ENCODE measurements at regions not wholly inside any gene's neighbourhood (a gene's known extent, or its start where the extent isn't known, plus 50 kb on each side); places are given as distances from the start of the nearest gene placed in this dataset.
"Not testable (repeated sequence)": the region's sequence is repeated elsewhere in the genome, so short reads cannot be mapped to it uniquely, and the experiment has no call there.

GRCh38 chr14:85077716-85078115 is 452.2 kb upstream of the FLRT2 start:
- not testable (repeated sequence) for DNase-seq (ENCODE audit: low spot score)

DNA sequence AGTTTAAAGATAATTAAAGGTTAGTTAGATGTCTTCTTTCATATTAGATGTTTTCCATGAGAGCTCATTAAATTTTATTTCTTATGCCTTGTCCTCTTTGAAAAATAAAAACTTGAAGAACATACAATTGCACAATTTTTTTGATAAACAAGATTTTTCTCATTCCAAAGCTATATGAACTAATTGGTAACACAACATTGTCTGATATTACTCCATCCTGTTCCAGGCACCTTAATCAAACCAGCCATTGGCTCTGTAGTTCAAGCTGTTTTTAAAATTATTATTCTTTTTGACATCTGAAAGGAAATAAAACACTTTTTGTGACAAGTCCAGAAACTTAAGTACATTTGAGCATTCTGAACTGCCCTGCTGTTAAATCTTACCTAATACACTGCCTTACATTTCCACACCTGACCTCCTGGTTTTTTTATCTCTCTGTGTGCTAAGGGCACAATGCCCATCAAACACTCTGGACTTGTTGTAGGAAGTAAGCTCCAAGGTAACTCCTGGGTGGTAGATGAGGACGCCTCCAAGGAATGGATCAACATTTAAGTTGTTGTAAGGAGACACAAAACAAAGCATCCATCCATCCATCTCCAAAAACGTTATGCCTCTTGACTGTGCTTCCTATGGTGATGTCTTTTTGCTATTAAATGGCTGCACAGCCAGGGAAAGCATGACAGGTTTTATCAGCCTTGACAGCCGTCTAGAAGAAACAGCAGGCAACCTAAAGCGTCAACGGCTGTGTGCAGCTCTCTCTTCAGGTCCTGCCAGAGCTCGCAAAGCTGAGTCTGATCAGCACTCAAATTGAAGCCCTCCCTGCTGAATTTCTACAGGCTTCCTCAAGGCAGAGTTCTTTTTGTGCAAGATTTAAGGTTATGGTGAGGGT is 449.9 kb upstream of the FLRT2 start:
- DNase-seq (ENCODE audit: low spot score) = no peak

DNA sequence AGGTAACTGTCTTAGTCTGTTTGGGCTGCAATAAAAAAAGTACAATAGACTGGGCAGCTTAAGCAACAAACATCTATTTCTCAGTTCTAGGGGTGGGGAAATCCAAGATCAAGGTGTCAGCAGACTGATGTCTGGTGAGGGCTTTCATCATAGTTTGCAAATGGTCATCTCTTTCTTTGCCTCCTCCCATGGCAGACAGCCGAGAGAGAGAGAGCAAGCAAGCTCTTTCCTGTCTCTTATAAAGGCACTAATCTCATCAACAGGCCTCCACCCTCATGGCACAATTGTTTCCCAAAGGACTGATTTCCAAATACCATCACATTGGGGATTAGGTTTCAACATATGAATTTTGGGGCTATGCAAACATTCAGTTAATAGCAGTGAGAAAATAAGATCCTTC is 445.6 kb upstream of the FLRT2 start:
- DNase-seq (ENCODE audit: low spot score) = no peak

GRCh38 chr14:85085981-85086380 is 444.0 kb upstream of the FLRT2 start:
- DNase-seq (ENCODE audit: low spot score) = no peak

DNA sequence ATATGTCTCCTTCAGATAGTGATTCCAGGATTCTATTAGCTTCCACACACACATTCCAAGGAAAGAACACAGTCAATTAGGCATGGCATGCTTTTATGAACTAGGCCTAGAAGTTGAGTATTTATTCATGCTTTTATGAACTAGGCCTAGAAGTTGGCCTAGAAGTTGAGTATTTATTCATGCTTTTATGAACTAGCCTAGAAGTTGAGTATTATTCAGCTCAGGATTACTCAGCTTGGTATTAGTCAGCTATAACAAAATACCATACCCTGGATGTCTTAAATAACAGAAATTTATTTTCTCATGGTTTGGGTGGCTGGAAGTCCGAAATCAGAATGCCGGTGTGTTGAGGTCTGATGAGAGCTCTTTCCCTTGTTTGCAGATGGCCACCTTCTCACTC is 442.7 kb upstream of the FLRT2 start:
- DNase-seq (ENCODE audit: low spot score) = peak; percentile 1

GRCh38 chr14:85088192-85088591 is 441.8 kb upstream of the FLRT2 start:
- DNase-seq (ENCODE audit: low spot score) = no peak

DNA sequence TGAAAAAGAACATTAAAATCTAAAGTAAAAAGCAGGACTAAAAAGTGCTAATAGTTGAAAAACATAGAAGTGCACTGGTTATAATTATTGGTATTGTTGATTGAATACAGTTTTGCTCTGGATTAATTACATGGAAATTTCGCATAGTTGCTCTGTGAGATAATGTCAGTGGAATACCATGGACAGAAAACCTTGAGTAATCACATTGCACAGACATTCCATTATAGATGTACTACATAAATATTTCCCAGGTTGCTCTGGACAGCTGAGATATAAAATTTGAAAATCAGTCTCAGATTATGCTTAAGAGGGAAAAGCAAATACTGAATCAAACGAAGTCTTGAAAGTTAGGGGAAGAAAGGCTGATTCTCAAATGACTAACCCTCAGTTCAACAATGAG is 439.3 kb upstream of the FLRT2 start:
- DNase-seq (ENCODE audit: low spot score) = no peak

GRCh38 chr14:85093631-85094330 is 436.2 kb upstream of the FLRT2 start:
- DNase-seq (ENCODE audit: low spot score) = peak; percentile 1

- no peak for DNase-seq (ENCODE audit: low spot score)
These were observed 427.4 kb upstream of the FLRT2 start for GRCh38 chr14:85102591-85102990.

- no peak for DNase-seq (ENCODE audit: low spot score)
These were observed 423.4 kb upstream of the FLRT2 start for GRCh38 chr14:85106506-85106905.

GRCh38 chr14:85112762-85113161 is 417.2 kb upstream of the FLRT2 start:
- DNase-seq (ENCODE audit: low spot score) = no peak

- no peak for DNase-seq (ENCODE audit: low spot score)
These were observed 414.0 kb upstream of the FLRT2 start for GRCh38 chr14:85115921-85116320.

DNA sequence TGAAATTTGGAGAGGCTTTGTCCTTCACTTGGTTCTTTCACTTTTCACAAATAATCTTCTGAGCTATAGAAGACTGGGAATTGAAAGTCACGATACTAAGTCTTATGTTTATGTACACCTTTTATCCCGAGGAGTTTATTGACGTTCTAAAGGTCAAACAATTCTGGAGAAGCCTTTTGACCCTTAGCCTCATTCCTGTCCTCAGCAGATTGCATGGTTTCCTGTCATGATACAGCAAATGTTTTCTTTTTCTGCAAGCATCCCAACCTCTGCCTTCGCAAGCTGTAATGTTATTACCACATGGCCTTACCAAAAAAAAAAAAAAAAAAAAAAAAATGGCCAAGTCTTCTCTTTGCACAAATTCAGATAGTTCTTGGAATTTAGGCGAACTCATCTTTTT is 411.7 kb upstream of the FLRT2 start:
- no peak for DNase-seq (ENCODE audit: low spot score)

GRCh38 chr14:85122690-85123089 is 407.3 kb upstream of the FLRT2 start:
- DNase-seq (ENCODE audit: low spot score) = peak; percentile 2

GRCh38 chr14:85123755-85124154 is 406.2 kb upstream of the FLRT2 start:
- DNase-seq (ENCODE audit: low spot score) = no peak

DNA sequence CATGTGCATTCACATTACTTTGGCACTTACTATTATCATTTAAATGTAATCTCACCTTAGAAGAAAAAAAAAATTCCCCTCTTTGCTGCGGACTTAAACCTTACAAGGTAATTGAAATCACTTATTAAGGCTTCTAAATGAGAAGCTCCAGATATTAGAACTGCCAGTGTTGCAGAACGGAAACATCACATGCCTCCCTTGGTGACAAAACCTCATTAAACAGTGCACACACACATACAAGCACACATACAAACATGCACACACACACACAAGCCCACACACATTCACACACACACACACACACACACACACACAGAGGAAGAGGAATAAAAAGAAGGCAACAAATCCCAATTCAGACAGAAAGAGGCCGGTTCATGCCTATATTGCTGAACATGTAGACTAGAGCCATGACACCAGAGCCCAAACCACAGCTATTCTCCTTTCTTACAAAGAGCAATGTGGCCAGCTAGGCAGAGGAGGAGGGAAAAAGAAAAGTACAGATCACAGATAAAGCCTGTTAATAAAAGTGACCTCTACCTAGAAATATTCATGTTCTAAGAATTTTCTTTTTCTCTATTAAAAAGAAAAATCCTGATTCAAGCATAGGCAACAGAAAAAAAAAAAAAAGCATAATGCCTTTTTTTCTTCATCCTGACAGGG is 405.2 kb upstream of the FLRT2 start:
- DNase-seq (ENCODE audit: low spot score) = no peak

GRCh38 chr14:85125291-85125670 is 404.7 kb upstream of the FLRT2 start:
- no peak for DNase-seq (ENCODE audit: low spot score)

DNA sequence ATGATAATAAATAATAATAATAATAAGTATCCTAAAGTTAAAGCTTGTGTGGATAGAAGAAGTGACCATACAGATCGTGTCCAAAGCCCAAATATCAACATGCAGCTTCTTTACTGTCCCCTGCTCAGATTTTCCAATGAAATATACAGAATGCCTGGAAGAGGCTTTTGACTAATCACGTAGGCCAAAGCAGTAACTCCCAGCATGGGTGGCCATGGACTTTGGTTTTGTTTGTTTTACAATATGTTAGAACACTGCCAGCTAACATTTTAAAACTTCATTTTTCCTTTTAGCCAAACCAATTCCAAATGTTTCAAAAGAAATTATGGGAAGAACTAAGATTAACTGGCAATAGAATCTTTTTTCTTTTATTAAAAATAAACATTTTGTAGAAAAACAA is 400.0 kb upstream of the FLRT2 start:
- DNase-seq (ENCODE audit: low spot score) = no peak

DNA sequence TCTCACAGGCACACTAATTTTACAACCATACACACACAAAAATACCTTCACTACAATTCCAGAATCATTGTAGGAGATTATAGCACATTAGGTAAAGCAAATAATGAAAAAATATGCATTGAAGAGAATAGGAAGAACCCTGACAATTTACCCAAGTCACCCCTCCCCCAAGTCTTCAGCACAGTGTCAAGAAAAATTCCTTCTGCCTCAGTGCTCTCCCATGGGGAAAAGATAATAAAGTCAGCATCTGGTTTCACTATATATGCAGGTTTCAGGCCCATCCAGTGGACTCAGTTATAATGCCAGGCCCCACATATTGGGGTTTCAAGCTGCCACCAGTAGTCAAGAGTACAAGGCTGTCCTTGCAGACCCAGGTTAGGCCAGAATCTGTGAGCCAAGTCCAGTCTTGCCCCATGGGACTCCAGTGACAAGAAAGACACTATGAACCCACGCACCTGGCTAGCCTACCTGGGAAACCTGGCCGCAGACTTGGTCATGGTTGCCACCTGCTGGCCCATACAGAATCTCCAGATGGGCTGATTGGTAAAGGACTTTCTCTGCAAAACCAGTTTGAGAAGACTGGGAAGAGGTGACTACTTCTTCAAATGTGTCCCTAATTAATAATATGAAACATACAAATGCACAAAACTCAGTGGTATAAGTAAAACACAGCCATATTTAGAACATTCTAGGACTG is 398.6 kb upstream of the FLRT2 start:
- DNase-seq (ENCODE audit: low spot score) = no peak

DNA sequence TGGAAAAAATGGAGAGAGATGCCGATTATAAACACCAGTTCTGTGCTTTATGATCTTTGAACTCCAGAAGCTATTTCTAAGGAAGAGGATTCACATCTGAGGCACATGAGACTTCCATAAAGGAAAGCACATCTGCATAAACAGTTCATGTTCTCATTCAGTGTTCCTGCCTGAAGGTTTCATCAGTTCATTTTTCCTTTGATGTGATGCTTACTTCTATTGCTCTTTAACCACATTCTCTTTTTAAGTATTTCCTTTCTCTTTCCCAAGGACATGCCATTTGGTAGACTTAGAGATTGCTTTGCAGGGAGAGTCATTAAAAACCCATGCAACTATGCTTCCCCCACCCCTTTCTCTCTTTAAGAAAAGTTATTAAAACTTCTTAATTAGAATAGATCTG is 387.0 kb upstream of the FLRT2 start:
- DNase-seq (ENCODE audit: low spot score) = no peak

GRCh38 chr14:85146779-85147178 is 383.2 kb upstream of the FLRT2 start:
- DNase-seq (ENCODE audit: low spot score) = no peak

GRCh38 chr14:85150166-85150565 is 379.8 kb upstream of the FLRT2 start:
- DNase-seq (ENCODE audit: low spot score) = no peak
